ENCODE measurements at regions not wholly inside any gene's neighbourhood (a gene's known extent, or its start where the extent isn't known, plus 50 kb on each side); places are given as distances from the start of the nearest gene placed in this dataset.

GRCh38 chr20:40232756-40233155, 456.3 kb downstream of the MAFB start:
- DNase-seq (ENCODE audit: low read depth in 2 of 2): no peak

DNA sequence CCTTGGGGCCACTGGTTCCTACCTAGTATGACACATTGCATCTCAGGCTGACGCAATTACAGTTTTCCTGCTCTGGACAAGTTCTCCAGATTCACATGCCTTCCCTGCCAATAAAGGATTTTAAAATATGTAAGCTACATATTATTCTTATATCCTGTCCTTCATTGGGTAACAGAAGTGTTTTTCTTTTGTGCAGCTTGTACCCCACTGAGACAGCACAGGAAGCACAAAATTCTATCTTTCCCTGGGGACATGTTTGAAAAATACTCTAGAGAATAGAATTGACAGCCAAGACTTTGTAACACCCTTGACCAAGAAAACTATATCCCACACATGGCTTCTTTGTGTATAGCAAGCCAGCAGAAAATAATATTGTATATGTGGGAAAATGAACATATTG, 456.8 kb downstream of the MAFB start:
- DNase-seq (ENCODE audit: low read depth in 2 of 2): no peak

DNA sequence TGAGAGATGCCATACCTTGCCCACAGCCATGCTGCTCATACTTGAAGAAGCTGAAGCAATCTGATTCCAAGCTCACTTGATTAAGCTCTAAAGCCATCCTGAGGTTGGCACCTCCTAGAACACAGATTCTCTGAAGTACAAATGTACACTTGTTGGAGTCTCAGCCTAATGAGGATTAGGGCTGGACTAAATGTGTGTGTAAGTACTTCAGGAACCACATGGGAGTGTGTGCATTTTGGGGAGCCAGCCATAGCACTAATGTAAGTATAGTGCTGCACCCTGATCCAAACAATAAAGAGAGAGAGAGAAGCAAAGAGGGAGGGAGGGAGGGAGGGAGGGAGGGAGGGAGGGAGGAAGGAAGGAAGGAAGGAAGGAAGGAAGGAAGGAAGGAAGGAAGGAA, 458.6 kb downstream of the MAFB start:
- no peak for DNase-seq (ENCODE audit: low read depth in 2 of 2)

GRCh38 chr20:40225596-40225995, 463.4 kb downstream of the MAFB start:
- no peak for DNase-seq (ENCODE audit: low read depth in 2 of 2)

- no peak for DNase-seq (ENCODE audit: low read depth in 2 of 2)
These were observed 465.2 kb downstream of the MAFB start for GRCh38 chr20:40223810-40224209.

- DNase-seq (ENCODE audit: low read depth in 2 of 2): no peak
These were observed 470.1 kb downstream of the MAFB start for GRCh38 chr20:40218971-40219370.

- no peak for DNase-seq (ENCODE audit: low read depth in 2 of 2)
These were observed 470.6 kb downstream of the MAFB start for GRCh38 chr20:40218316-40218969.

DNA sequence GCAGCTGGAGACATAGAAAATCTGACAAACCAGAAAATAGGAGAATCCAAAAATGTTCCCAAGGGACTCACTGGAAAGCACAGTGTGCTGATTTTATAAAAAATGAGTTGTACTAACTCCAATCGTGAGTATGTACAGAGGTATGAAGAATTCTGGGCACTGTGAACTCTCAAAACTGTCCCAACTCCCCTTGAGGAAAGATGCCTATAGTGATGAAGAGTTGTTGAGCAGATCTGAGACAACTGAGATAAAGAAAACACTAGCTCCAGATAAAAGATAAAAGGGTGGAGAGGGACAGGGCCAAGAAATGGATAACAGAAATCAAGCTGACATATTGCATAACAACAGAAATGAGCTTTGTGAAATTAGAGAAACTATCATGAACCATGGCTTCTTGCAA, 481.4 kb downstream of the MAFB start:
- no peak for DNase-seq (ENCODE audit: low read depth in 2 of 2)

- no peak for DNase-seq (ENCODE audit: low read depth in 2 of 2)
These were observed 483.1 kb downstream of the MAFB start for GRCh38 chr20:40205971-40206370.

DNA sequence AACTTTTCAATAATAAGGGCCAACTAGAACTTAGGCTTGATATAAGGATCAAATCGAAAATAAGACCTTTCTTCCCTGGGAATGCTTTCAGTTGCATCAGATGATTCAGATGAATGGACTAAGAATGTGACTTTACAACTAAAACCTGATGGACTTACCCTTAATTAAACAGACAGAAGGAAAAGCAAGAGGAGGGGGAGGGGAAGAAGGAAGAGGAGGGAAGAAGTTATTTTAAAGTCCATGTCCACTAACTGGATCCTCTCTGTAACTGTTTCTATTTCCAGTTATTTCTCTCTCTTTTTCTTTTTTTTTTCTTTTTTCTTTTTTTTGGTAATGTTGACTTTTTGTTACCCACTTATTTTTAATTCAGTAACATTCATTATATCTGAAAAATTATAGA, 486.0 kb downstream of the MAFB start:
- no peak for DNase-seq (ENCODE audit: low read depth in 2 of 2)

DNA sequence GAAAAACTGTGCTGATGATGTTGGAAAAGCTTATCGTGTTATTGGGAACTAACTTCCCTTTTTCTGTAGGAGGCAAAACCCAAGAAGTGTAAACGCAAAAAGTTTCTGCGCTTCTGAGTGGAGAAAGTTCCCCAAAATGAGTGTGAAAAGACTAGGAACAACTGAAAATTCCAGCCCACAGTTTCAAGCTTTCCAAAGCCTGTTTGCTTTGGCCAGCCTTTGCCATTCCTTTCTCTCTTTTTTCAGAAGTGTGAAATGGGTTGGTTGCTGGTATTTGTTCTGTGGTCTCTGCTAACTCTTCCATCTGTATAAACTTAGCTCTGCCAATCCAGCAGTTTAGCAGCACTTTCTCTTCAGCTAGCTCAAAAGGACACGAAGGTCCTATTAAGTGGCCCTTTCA, 491.3 kb downstream of the MAFB start:
- peak in 1 of 2 donors; percentile 16 for DNase-seq (ENCODE audit: low read depth in 2 of 2)

GRCh38 chr20:40196846-40197436, 492.1 kb downstream of the MAFB start:
- DNase-seq (ENCODE audit: low read depth in 2 of 2): no peak

DNA sequence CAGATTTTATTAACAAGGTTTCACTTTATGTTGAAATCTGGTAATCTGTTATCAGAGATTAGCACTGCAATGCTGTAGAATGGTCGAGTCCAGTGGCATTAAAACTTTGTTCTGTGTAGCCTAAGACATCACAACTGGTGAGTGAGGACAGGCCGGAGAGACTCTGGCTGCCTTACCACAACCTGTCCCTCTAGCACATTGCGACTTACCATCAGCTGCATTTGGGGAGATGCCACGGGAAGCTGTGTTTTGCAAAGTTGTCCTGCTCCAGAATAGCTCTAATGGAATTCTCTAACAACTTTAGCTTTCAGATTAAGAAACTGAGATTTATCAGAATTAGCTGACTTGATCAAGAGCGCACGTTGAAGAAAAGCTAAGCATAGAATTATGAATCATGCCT, 493.3 kb downstream of the MAFB start:
- no peak for DNase-seq (ENCODE audit: low read depth in 2 of 2)

- no peak for DNase-seq (ENCODE audit: low read depth in 2 of 2)
These were observed 496.5 kb downstream of the MAFB start for GRCh38 chr20:40192529-40192928.

- no peak for DNase-seq (ENCODE audit: low read depth in 2 of 2)
These were observed 497.0 kb downstream of the MAFB start for GRCh38 chr20:40192081-40192480.

DNA sequence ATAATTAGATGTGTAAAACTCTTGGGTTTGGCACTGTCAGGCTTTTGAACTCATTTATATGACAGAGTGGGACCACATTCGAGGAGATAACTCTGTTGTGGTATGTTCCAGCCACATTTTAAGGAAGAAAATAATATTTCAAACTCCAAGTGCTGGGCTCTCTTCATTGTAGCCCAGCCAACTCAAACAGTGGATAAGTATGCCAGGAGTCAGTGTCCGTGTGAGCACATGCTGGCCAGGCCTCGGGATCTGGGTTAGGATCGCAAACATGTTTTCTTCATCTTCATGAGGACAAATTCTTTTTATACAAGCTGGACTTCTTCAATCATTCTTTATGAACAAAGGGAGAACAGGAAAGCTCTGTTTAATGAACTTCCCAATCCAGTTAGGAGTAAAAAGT, 497.5 kb downstream of the MAFB start:
- no peak for DNase-seq (ENCODE audit: low read depth in 2 of 2)

GRCh38 chr20:40189621-40190020, 499.4 kb downstream of the MAFB start:
- no peak for DNase-seq (ENCODE audit: low read depth in 2 of 2)

DNA sequence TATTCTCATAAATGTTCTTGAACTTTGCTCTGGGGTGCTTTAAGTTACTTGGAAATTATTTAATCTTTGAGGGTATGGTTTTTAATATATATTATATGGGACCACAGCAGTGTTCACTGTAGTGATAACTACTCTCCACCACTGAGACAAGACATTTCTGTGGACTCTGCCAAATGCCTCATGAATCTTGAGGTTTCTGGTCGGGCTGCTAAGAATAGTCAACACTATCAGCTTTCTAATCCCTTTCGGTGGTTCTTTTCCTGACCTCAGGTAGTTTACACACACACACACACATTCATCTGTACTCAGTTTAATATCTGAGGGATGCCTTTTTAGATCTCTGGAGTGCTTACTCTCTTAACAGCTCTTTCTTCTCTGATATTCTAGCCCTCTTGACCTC, 500.7 kb downstream of the MAFB start:
- no peak for DNase-seq (ENCODE audit: low read depth in 2 of 2)

DNA sequence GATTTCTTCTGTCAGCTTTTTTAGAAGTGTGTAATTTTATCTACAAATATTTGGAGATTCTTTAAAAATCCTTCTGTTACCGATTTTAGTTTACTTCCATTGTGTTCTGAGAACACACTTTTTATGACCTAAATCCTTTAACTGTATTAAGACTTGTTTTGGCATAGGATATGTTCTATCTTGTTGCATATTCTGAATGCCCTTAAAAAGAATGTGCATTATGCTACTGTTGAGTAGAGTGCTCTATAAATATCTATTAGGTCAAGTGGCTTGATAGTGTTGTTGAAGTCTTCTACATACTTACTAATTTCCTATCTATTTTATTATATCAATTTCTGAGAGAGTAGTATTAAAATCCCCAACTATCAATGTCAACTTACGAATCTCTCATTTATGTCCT, 502.2 kb downstream of the MAFB start:
- no peak for DNase-seq (ENCODE audit: low read depth in 2 of 2)

DNA sequence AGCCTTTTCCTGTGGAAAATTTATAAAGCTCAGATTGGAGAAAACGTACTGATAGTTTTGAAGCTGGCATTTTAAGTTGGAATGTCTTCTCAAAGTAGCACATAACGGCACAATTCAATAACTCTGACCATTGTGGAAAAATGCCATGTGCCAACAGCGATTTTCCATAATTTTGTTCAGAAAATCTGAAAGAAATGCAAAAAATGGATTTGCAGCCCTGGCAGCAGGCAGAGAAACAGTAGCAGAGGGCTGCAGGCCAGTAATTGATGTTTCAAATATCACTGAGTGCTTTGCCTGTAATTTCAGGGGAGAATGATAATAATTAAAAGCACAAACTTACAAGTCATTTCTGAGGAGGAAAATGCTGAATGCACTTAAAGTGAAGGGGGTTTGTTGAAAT, 507.4 kb downstream of the MAFB start:
- DNase-seq (ENCODE audit: low read depth in 2 of 2): no peak

- no peak for DNase-seq (ENCODE audit: low read depth in 2 of 2)
These were observed 512.8 kb downstream of the MAFB start for GRCh38 chr20:40176098-40176841.

DNA sequence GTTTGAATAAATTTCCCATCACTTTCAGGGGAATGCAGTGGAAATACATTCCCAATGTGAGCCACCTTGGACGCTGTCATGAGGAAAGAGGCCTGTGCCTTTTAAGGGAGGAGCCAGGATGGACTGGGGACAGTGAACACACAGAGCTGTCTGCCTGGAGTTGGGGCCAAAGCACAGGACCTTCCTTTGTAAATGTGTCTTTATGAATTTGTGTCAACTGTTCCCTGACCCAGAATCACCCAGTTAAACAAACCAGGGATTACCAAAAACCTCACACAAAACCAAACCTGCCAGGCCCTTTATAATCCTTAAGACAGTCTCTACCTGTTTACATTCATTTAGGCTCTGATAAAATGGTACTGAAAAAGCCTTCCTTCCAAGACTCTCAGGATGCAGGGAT, 513.7 kb downstream of the MAFB start:
- no peak for DNase-seq (ENCODE audit: low read depth in 2 of 2)

- no peak for DNase-seq (ENCODE audit: low read depth in 2 of 2)
These were observed 515.2 kb downstream of the MAFB start for GRCh38 chr20:40173872-40174271.

Measured in lung microvascular endothelial cell (primary cell).